GM23338 (cell line): ENCODE measurements at regions not wholly inside any gene's neighbourhood (a gene's known extent, or its start where the extent isn't known, plus 50 kb on each side); places are given as distances from the start of the nearest gene placed in this dataset.

ENCODE experiments used
- ATAC-seq: fragments of 200-7000 bp; cut with Tn5 transposase; 3 replicates; pipeline ENCODE4 v1.9.1; 2020
- DNase-seq: peaks from one replicate; pipeline ENCODE4 v3.0.0-alpha.2; 2015; ENCODE audit warnings: low spot score
- H2AFZ ChIP-seq: fragments of 200-600 bp; sonication (generic); 2 replicates; pipeline ENCODE4 v1.8.0; 2016; ENCODE audit warnings: antibody characterized with exemption, mild to moderate bottlenecking, moderate library complexity
- H3F3A ChIP-seq: fragments of 200-600 bp; sonication (generic); replicated peaks from 2 replicates; pipeline ENCODE4 v1.8.0; 2017; ENCODE audit warnings: antibody characterized with exemption, mixed run types, low read depth
- H3K27ac ChIP-seq: fragments of 200-600 bp; sonication (generic); 2 replicates; pipeline ENCODE4 v1.6.1; 2016; ENCODE audit warnings: low read depth
- H3K27me3 ChIP-seq: fragments of 200-600 bp; sonication (generic); 2 replicates; pipeline ENCODE4 v1.8.0; 2016; ENCODE audit warnings: mild to moderate bottlenecking, mixed run types, moderate library complexity; ENCODE audit not compliant: insufficient read depth
- H3K36me3 ChIP-seq: fragments of 200-600 bp; sonication (generic); 2 replicates; pipeline ENCODE4 v1.8.0; 2016; ENCODE audit warnings: mild to moderate bottlenecking; ENCODE audit not compliant: insufficient read depth
- H3K4me1 ChIP-seq: fragments of 200-600 bp; sonication (generic); 2 replicates; pipeline ENCODE4 v1.8.0; 2016; ENCODE audit warnings: mild to moderate bottlenecking, moderate library complexity; ENCODE audit not compliant: insufficient read depth
- H3K4me2 ChIP-seq: fragments of 200-600 bp; sonication (generic); 2 replicates; pipeline ENCODE4 v1.7.1; 2017; ENCODE audit warnings: mixed run types
- H3K4me3 ChIP-seq: fragments of 200-600 bp; sonication (generic); 2 replicates; pipeline ENCODE4 v1.6.1; 2016; ENCODE audit warnings: mixed run types
- H3K79me2 ChIP-seq: fragments of 200-600 bp; sonication (generic); replicated peaks from 2 replicates; pipeline ENCODE4 v1.8.0; 2017; ENCODE audit warnings: mild to moderate bottlenecking; ENCODE audit not compliant: insufficient read depth
- H3K9me2 ChIP-seq: fragments of 200-600 bp; sonication (generic); 2 replicates; pipeline ENCODE4 v1.8.0; 2017; ENCODE audit not compliant: insufficient read depth
- H4K20me1 ChIP-seq: fragments of 200-600 bp; sonication (generic); replicated peaks from 2 replicates; pipeline ENCODE4 v1.8.0; 2017; ENCODE audit warnings: mild to moderate bottlenecking; ENCODE audit not compliant: insufficient read depth
- H3K27ac Mint-ChIP-seq: 2 replicates; pipeline ENCODE4 v1.8.0; 2020; ENCODE audit warnings: inconsistent platforms, mild to moderate bottlenecking, moderate library complexity, mixed read lengths
- H3K27me3 Mint-ChIP-seq: 3 replicates; pipeline ENCODE4 v1.8.0; 2022; ENCODE audit warnings: low read depth, mild to moderate bottlenecking, moderate library complexity, mixed read lengths, inconsistent platforms; ENCODE audit not compliant: insufficient read depth, poor library complexity
- H3K36me3 Mint-ChIP-seq: 3 replicates; pipeline ENCODE4 v1.8.0; 2021; ENCODE audit warnings: low read depth, mild to moderate bottlenecking, inconsistent platforms, moderate library complexity, mixed read lengths
- H3K4me1 Mint-ChIP-seq: 3 replicates; pipeline ENCODE4 v1.8.0; 2020; ENCODE audit warnings: mild to moderate bottlenecking, inconsistent platforms, mixed read lengths
- H3K4me3 Mint-ChIP-seq: 3 replicates; pipeline ENCODE4 v1.8.0; 2021; ENCODE audit warnings: moderate library complexity, mild to moderate bottlenecking, inconsistent platforms, mixed read lengths
- H3K9me3 Mint-ChIP-seq: 3 replicates; pipeline ENCODE4 v1.8.0; 2020; ENCODE audit warnings: moderate library complexity, mild to moderate bottlenecking, inconsistent platforms, mixed read lengths
- CREB1 ChIP-seq: fragments of 250-450 bp; sonication (Bioruptor Pico); IDR thresholded peaks from 2 replicates; pipeline ENCODE4 v1.5.0; 2020; ENCODE audit warnings: low read depth, mild to moderate bottlenecking, moderate library complexity
- EZH2 ChIP-seq: fragments of 200-600 bp; sonication (generic); IDR thresholded peaks from one replicate; pipeline ENCODE4 v1.8.0; 2017; ENCODE audit warnings: antibody characterized with exemption, mild to moderate bottlenecking, low read depth; ENCODE audit not compliant: unreplicated experiment
- EZH2phosphoT487 ChIP-seq: fragments of 200-600 bp; sonication (generic); IDR thresholded peaks from one replicate; pipeline ENCODE4 v1.8.1; 2018; ENCODE audit warnings: antibody characterized with exemption; ENCODE audit not compliant: unreplicated experiment
- JUNB ChIP-seq: IDR thresholded peaks from one replicate; pipeline ENCODE4 v1.6.1; 2016; ENCODE audit warnings: antibody characterized with exemption; ENCODE audit not compliant: unreplicated experiment
- NANOG ChIP-seq: IDR thresholded peaks from 2 replicates; pipeline ENCODE4 v1.6.1; 2016; ENCODE audit warnings: antibody characterized with exemption, borderline replicate concordance
- POLR2AphosphoS5 ChIP-seq: IDR thresholded peaks from 2 replicates; pipeline ENCODE4 v1.6.1; 2016; ENCODE audit warnings: antibody characterized with exemption, low read depth
- STAT1 ChIP-seq: IDR thresholded peaks from one replicate; pipeline ENCODE4 v1.6.1; 2016; ENCODE audit warnings: antibody characterized with exemption; ENCODE audit not compliant: unreplicated experiment
- ZNF114 ChIP-seq: fragments of 250-450 bp; sonication (Bioruptor Pico); IDR thresholded peaks from 2 replicates; pipeline ENCODE4 v1.5.0; 2020; ENCODE audit warnings: mild to moderate bottlenecking, moderate library complexity
- ZNF331 ChIP-seq: fragments of 250-450 bp; sonication (Bioruptor Pico); IDR thresholded peaks from 2 replicates; pipeline ENCODE4 v1.5.0; 2020; ENCODE audit warnings: low read depth, mild to moderate bottlenecking, moderate library complexity
- TF ChIP-seq, protein P1 (sequence below): IDR thresholded peaks from 2 replicates; pipeline ENCODE4 v1.6.1; 2016; ENCODE audit warnings: antibody characterized with exemption
- TF ChIP-seq, protein P2 (sequence below), 2 experiments: fragments of 200-600 bp in 1 of 2; sonication (generic) in 1 of 2; conservative IDR thresholded peaks; 2 replicates each; pipeline versions ENCODE4 v1.5.1 to v1.6.1; 2016 to 2017; ENCODE audit warnings: antibody characterized with exemption in 2 of 2, low read depth in 2 of 2, mild to moderate bottlenecking in 2 of 2, moderate library complexity in 1 of 2
- TF ChIP-seq, protein P3 (sequence below): fragments of 250-450 bp; sonication (Bioruptor Pico); IDR thresholded peaks from 2 replicates; pipeline ENCODE4 v1.5.0; 2020; ENCODE audit warnings: mild to moderate bottlenecking, moderate library complexity
- TF ChIP-seq, protein P4 (sequence below): IDR thresholded peaks from one replicate; pipeline ENCODE4 v1.6.1; 2018; ENCODE audit warnings: antibody characterized with exemption; ENCODE audit not compliant: unreplicated experiment

DNA sequence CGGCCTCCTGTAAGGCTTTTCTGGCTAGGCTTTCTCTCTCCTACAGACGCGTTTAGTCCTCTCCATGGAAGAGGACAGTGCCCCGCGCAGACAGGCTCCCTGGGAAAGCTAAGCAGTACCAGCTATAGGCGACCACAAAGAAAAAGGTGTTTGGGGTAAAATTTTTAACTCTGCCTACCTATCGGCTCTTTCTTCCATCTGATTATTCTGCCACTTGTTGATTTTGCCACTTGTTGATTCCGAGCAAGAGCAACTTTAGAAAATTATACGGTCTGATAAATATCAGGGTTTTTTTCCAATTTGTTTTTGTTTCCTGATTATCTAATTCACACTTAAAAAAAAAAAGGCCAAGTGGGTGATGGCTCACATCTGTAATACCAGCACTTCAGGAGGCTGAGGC, 1600.5 kb upstream of the TENM3 start:
- H3K27me3 Mint-ChIP-seq, result peaks cover 4% of the 10 kb centered on the region
- H3K4me1 ChIP-seq, result peaks cover 7% of the 10 kb centered on the region
- no peak for TF ChIP-seq EZH2
- TF ChIP-seq, protein P1, sequence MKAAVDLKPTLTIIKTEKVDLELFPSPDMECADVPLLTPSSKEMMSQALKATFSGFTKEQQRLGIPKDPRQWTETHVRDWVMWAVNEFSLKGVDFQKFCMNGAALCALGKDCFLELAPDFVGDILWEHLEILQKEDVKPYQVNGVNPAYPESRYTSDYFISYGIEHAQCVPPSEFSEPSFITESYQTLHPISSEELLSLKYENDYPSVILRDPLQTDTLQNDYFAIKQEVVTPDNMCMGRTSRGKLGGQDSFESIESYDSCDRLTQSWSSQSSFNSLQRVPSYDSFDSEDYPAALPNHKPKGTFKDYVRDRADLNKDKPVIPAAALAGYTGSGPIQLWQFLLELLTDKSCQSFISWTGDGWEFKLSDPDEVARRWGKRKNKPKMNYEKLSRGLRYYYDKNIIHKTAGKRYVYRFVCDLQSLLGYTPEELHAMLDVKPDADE, result no peak
- no peak for TF ChIP-seq NANOG
- TF ChIP-seq ZNF331 (CRISPR knock-in tag), result no peak
- TF ChIP-seq, protein P2, sequence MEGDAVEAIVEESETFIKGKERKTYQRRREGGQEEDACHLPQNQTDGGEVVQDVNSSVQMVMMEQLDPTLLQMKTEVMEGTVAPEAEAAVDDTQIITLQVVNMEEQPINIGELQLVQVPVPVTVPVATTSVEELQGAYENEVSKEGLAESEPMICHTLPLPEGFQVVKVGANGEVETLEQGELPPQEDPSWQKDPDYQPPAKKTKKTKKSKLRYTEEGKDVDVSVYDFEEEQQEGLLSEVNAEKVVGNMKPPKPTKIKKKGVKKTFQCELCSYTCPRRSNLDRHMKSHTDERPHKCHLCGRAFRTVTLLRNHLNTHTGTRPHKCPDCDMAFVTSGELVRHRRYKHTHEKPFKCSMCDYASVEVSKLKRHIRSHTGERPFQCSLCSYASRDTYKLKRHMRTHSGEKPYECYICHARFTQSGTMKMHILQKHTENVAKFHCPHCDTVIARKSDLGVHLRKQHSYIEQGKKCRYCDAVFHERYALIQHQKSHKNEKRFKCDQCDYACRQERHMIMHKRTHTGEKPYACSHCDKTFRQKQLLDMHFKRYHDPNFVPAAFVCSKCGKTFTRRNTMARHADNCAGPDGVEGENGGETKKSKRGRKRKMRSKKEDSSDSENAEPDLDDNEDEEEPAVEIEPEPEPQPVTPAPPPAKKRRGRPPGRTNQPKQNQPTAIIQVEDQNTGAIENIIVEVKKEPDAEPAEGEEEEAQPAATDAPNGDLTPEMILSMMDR (conservative IDR thresholded peaks at IDR 0.05; ENCODE audit: low read depth in 2 of 2), result no peak
- no peak for TF ChIP-seq EZH2phosphoT487
- TF ChIP-seq STAT1, result no peak
- no peak for TF ChIP-seq JUNB
- TF ChIP-seq, protein P3, sequence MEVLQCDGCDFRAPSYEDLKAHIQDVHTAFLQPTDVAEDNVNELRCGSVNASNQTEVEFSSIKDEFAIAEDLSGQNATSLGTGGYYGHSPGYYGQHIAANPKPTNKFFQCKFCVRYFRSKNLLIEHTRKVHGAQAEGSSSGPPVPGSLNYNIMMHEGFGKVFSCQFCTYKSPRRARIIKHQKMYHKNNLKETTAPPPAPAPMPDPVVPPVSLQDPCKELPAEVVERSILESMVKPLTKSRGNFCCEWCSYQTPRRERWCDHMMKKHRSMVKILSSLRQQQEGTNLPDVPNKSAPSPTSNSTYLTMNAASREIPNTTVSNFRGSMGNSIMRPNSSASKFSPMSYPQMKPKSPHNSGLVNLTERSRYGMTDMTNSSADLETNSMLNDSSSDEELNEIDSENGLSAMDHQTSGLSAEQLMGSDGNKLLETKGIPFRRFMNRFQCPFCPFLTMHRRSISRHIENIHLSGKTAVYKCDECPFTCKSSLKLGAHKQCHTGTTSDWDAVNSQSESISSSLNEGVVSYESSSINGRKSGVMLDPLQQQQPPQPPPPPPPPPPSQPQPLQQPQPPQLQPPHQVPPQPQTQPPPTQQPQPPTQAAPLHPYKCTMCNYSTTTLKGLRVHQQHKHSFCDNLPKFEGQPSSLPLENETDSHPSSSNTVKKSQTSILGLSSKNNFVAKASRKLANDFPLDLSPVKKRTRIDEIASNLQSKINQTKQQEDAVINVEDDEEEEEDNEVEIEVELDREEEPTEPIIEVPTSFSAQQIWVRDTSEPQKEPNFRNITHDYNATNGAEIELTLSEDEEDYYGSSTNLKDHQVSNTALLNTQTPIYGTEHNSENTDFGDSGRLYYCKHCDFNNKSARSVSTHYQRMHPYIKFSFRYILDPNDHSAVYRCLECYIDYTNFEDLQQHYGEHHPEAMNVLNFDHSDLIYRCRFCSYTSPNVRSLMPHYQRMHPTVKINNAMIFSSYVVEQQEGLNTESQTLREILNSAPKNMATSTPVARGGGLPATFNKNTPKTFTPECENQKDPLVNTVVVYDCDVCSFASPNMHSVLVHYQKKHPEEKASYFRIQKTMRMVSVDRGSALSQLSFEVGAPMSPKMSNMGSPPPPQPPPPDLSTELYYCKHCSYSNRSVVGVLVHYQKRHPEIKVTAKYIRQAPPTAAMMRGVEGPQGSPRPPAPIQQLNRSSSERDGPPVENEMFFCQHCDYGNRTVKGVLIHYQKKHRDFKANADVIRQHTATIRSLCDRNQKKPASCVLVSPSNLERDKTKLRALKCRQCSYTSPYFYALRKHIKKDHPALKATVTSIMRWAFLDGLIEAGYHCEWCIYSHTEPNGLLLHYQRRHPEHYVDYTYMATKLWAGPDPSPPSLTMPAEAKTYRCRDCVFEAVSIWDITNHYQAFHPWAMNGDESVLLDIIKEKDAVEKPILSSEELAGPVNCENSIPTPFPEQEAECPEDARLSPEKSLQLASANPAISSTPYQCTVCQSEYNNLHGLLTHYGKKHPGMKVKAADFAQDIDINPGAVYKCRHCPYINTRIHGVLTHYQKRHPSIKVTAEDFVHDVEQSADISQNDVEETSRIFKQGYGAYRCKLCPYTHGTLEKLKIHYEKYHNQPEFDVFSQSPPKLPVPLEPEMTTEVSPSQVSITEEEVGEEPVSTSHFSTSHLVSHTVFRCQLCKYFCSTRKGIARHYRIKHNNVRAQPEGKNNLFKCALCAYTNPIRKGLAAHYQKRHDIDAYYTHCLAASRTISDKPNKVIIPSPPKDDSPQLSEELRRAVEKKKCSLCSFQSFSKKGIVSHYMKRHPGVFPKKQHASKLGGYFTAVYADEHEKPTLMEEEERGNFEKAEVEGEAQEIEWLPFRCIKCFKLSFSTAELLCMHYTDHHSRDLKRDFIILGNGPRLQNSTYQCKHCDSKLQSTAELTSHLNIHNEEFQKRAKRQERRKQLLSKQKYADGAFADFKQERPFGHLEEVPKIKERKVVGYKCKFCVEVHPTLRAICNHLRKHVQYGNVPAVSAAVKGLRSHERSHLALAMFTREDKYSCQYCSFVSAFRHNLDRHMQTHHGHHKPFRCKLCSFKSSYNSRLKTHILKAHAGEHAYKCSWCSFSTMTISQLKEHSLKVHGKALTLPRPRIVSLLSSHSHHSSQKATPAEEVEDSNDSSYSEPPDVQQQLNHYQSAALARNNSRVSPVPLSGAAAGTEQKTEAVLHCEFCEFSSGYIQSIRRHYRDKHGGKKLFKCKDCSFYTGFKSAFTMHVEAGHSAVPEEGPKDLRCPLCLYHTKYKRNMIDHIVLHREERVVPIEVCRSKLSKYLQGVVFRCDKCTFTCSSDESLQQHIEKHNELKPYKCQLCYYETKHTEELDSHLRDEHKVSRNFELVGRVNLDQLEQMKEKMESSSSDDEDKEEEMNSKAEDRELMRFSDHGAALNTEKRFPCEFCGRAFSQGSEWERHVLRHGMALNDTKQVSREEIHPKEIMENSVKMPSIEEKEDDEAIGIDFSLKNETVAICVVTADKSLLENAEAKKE (CRISPR knock-in tag), result no peak
- TF ChIP-seq CREB1 (CRISPR knock-in tag), result no peak
- TF ChIP-seq, protein P4, sequence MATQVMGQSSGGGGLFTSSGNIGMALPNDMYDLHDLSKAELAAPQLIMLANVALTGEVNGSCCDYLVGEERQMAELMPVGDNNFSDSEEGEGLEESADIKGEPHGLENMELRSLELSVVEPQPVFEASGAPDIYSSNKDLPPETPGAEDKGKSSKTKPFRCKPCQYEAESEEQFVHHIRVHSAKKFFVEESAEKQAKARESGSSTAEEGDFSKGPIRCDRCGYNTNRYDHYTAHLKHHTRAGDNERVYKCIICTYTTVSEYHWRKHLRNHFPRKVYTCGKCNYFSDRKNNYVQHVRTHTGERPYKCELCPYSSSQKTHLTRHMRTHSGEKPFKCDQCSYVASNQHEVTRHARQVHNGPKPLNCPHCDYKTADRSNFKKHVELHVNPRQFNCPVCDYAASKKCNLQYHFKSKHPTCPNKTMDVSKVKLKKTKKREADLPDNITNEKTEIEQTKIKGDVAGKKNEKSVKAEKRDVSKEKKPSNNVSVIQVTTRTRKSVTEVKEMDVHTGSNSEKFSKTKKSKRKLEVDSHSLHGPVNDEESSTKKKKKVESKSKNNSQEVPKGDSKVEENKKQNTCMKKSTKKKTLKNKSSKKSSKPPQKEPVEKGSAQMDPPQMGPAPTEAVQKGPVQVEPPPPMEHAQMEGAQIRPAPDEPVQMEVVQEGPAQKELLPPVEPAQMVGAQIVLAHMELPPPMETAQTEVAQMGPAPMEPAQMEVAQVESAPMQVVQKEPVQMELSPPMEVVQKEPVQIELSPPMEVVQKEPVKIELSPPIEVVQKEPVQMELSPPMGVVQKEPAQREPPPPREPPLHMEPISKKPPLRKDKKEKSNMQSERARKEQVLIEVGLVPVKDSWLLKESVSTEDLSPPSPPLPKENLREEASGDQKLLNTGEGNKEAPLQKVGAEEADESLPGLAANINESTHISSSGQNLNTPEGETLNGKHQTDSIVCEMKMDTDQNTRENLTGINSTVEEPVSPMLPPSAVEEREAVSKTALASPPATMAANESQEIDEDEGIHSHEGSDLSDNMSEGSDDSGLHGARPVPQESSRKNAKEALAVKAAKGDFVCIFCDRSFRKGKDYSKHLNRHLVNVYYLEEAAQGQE, result no peak
- TF ChIP-seq ZNF114, result no peak
- no peak for TF ChIP-seq POLR2AphosphoS5
- ATAC-seq (no peak), DNase-seq (no peak)
- no peaks in the 10 kb centered on the region for H3K9me3 Mint-ChIP-seq
- H3F3A ChIP-seq, result no peaks in the 10 kb centered on the region
- peaks cover 14% of the 10 kb centered on the region for H3K9me2 ChIP-seq
- H3K4me3 ChIP-seq, result no peak overlapping the region
- no peak overlapping the region for H2AFZ ChIP-seq
- no peaks in the 10 kb centered on the region for H3K27me3 ChIP-seq
- H3K79me2 ChIP-seq, result no peaks in the 10 kb centered on the region
- no peak overlapping the region for H3K27ac ChIP-seq
- H3K4me2 ChIP-seq, result no peak overlapping the region
- no peak overlapping the region for H3K27ac Mint-ChIP-seq
- peaks cover 17% of the 10 kb centered on the region for H3K4me1 Mint-ChIP-seq
- no peaks in the 10 kb centered on the region for H3K36me3 Mint-ChIP-seq
- H4K20me1 ChIP-seq, result no peaks in the 10 kb centered on the region
- no peak overlapping the region for H3K4me3 Mint-ChIP-seq
- H3K36me3 ChIP-seq, result no peaks in the 10 kb centered on the region
